ENCODE measurements at regions not wholly inside any gene's neighbourhood (a gene's known extent, or its start where the extent isn't known, plus 50 kb on each side); places are given as distances from the start of the nearest gene placed in this dataset.

DNA sequence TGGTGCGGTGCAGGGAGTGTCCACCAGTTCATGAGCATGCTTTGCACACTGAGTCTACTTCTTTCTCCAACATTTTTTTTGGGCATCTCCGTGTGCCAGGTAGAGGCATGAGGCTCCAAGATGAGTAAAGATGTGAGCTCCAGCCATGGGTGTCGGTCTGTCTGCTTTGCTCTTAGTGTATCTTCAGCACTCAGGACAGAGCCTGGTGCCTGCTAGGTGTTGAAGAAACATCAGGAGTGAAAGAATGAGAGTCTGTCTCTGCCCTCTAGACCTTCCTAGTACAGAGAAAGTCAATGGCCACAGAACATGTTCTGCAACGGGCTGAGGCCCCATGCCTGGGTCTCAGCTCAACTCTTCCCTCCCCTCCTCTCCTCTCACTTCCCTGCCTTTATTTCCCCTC, 486.5 kb downstream of the TBC1D22A start:
- DNase-seq (ENCODE audit: low read depth in 3 of 3), result no peak

- no peak for DNase-seq (ENCODE audit: low read depth in 3 of 3)
These were observed 485.3 kb downstream of the TBC1D22A start for GRCh38 chr22:47247579-47248240.

GRCh38 chr22:47245786-47246185, 483.3 kb downstream of the TBC1D22A start:
- no peak for DNase-seq (ENCODE audit: low read depth in 3 of 3)

- no peak for DNase-seq (ENCODE audit: low read depth in 3 of 3)
These were observed 482.8 kb downstream of the TBC1D22A start for GRCh38 chr22:47245286-47245685.

GRCh38 chr22:47240116-47240515, 477.7 kb downstream of the TBC1D22A start:
- no peak for DNase-seq (ENCODE audit: low read depth in 3 of 3)

- DNase-seq (ENCODE audit: low read depth in 3 of 3), result no peak
These were observed 477.0 kb downstream of the TBC1D22A start for GRCh38 chr22:47239474-47239860.

GRCh38 chr22:47238690-47239473, 476.4 kb downstream of the TBC1D22A start:
- no peak for DNase-seq (ENCODE audit: low read depth in 3 of 3)

DNA sequence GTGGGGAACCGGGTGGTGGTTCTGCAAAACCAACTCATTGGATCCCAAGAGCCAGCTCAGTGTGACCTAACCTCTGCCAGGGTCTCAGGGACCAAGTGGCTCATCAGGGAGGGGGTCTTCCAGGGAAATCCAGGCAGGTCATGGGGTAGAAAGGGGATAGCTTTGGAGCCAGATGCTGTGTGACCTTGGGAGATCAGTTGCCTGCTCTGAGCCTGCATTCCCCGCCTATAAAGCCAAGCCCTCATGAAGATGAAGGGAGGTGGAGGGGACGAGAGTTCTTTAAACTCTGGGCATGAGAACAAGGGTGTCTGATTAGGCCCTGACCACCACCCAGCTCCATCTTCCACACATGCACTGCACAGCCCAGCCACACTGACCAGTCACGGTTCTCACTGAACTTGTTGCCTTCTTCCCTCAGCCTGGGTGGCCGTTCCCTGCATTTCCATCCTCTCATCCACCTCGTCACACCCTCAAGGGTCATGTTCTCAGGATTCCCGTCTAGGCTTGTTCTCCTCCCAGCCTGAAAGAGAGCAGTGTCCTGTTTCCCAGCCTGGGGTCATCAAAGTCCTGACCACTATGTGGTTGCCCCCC, 475.5 kb downstream of the TBC1D22A start:
- no peak for DNase-seq (ENCODE audit: low read depth in 3 of 3)

- no peak for DNase-seq (ENCODE audit: low read depth in 3 of 3)
These were observed 474.3 kb downstream of the TBC1D22A start for GRCh38 chr22:47236718-47237117.

- no peak for DNase-seq (ENCODE audit: low read depth in 3 of 3)
These were observed 473.7 kb downstream of the TBC1D22A start for GRCh38 chr22:47236161-47236560.

DNA sequence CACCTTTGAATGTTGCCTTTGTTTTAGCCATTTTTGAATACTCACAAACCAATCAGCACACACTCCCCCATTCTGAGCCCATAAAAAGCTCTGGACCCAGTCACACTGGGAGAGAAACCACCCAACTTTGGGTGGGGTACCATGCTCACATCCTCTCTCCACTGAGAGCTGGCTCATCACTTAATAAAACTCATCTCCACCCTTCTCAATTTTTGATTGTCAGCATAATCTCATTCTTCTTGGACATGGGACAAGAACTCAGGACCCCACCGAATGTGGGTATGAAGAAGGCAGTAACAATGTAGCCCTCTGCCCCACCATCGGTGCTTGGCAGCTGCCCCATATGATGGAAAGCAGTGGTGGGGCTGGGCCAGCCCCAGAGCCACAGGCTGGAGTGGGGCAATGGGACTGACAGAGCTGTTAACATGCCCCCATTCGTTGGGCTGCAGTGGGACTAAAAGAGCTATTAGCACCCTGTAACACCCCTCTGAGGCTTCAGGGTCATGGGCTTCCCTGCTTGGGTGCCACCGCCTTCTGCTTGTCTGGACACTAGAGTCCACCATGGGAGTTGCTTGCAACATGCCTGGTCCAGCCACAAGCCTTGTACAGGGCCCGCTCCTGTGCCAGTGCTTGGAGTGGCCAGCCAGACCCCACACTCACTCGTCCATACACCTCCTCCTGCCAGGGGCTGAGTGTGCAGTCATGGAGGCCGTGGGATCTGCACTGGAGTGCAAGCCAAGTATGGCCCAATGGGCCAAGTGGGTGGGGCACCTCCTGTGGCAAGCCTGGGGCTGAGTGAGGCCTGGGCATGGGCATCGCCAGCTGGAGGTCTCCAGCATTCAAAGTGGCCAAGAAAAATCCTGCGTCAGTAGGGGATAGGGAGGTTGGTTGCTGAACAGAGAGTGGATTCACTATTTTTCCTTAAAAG, 471.1 kb downstream of the TBC1D22A start:
- DNase-seq (ENCODE audit: low read depth in 3 of 3), result no peak

GRCh38 chr22:47232753-47233152, 470.3 kb downstream of the TBC1D22A start:
- DNase-seq (ENCODE audit: low read depth in 3 of 3), result no peak

DNA sequence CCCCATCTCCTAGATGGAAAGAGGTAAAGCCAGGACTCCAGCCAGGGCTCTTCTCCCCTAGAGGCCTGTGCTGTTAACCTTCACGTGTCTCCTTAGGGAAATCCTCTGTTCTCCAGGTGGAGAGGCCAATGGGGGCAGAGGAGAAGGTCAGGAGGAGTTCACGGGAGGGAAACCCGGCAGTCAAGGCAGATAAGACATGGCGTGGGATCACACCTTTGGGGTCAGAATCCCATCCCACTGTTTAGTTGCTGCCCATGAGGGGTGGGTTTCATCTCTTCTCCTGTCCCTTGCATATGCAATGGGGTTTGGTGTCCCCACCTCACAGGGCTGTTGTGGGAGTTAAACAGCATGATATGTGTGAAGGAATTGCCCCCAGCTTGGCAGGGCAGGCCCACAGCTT, 469.7 kb downstream of the TBC1D22A start:
- DNase-seq (ENCODE audit: low read depth in 3 of 3), result no peak

GRCh38 chr22:47231759-47232158, 469.3 kb downstream of the TBC1D22A start:
- DNase-seq (ENCODE audit: low read depth in 3 of 3), result no peak

DNA sequence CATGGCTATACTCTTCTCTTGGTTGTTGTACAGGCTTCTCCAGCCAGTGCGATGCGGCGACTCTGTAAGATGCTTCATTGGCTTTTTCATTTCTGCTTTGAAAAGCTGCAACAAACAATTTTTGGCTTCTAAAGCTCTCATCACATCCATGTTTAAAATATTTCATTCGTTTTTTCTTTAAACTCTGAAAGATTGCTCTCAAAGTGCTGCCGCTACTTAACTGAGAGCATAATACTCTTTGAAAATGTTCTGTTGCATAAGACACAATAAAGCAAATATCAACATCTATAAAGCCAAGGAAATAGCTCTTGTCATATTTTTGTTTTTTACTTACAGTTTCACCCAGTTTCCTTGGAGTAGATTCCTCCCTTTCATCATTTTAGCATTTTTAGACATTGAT, 468.3 kb downstream of the TBC1D22A start:
- no peak for DNase-seq (ENCODE audit: low read depth in 3 of 3)

GRCh38 chr22:47230251-47230650, 467.8 kb downstream of the TBC1D22A start:
- DNase-seq (ENCODE audit: low read depth in 3 of 3), result no peak

DNA sequence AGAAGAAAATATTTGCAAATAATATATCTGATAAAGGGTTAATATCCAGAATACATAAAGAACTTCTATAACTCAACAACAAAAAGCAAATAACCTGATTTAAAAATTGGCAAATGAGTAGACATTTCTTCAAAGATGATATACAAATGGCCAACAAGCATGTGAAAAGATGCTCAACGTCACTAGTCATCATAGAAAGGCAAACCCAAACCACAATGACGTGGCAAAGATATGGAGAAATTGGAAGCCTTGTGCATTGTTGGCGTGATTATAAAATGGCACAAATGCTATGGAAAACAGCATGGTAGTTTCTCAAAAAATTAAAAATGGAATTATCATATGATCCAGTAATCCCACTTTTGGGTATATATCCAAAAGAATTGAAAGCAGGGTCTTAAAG, 466.3 kb downstream of the TBC1D22A start:
- no peak for DNase-seq (ENCODE audit: low read depth in 3 of 3)

DNA sequence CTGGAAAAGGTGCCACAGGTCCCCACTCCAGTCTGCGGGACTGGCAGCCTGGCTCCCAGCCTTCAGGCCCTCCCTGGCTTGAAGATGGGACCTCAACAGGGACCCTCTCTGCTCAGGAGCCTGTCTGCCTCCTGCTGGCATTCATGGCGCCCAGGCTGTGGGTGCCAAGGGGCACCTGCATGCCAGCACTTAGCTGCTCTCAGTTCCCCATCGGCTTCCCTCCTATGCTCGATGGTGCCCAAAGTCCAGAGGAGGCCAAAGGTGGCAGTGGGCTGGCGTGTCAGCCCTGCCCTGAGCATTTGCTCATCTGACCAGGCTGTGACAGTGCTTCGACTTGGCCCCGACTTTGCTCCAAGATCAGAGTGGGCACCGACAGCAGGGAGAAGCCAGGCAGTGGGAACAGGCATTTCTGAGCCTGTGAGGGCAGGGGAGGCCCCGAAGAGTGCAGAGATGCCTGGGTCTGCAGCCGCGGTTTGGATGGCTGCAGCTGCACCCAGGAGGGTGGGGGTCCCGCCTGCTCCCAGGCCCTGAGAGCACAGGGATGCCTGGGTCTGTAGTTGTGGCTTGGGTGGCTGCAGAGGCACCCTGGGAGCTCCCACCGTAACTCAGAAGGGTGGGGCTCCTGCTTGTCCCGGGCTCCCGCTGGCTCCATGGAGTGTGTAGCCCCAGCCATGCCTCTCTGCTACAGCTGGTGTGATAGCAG, 463.6 kb downstream of the TBC1D22A start:
- DNase-seq (ENCODE audit: low read depth in 3 of 3), result no peak

- no peak for DNase-seq (ENCODE audit: low read depth in 3 of 3)
These were observed 462.9 kb downstream of the TBC1D22A start for GRCh38 chr22:47225080-47225930.
